Activated T-helper 17 cell treated with anti-CD3 and anti-CD28 coated beads, Interleukin-2, amount 50 U/mL, for 72 hours (primary cell): ENCODE measurements at regions not wholly inside any gene's neighbourhood (a gene's known extent, or its start where the extent isn't known, plus 50 kb on each side); places are given as distances from the start of the nearest gene placed in this dataset.

Source experiments
- ATAC-seq: fragments of 150-1000 bp; cut with Tn5 transposase; replicated peaks from 2 replicates; pipeline ENCODE4 v1.10.0; 2021; ENCODE audit warnings: mild to moderate bottlenecking, moderate library complexity
- H3K27ac Mint-ChIP-seq: one replicate; pipeline ENCODE4 v1.8.0; 2022; ENCODE audit warnings: mixed read lengths
- H3K27me3 Mint-ChIP-seq: one replicate; pipeline ENCODE4 v1.8.0; 2022; ENCODE audit warnings: mixed read lengths
- H3K36me3 Mint-ChIP-seq: one replicate; pipeline ENCODE4 v1.8.0; 2022; ENCODE audit warnings: low read depth, mild to moderate bottlenecking, mixed read lengths
- H3K4me1 Mint-ChIP-seq: one replicate; pipeline ENCODE4 v1.8.0; 2022; ENCODE audit warnings: mixed read lengths
- H3K4me3 Mint-ChIP-seq: one replicate; pipeline ENCODE4 v1.8.0; 2022; ENCODE audit warnings: mild to moderate bottlenecking, mixed read lengths
- H3K9me3 Mint-ChIP-seq: one replicate; pipeline ENCODE4 v1.8.0; 2022; ENCODE audit warnings: mixed read lengths

DNA sequence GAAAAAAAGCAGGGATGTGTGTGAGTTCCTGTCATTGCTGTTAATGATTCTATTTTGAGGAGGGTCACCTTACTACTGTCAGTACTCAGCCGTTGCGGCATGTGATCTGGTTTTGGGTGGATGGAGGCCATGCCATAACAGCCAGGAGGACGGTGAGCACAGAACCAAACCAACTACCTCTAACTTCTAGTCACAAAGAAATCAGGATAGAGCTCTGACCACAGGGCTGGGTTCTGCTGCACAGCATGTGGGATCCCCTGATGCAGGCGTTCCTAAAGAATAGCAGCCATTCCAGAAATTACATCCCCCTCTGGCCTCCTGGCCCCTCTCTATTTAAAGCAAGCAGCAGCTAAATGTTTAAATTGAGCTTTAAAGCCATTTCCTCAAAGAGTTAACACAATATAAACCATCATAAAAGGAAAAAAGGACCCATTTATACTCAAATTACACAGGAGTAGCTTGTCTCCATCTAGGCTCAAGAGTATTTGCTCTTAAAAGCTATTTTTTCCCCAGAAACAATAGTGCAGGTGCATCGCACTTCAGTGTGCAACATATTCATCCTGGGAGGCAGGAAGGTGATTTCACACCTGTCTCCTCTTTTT lies 786.4 kb downstream of the RNF144A start:
- Mint-ChIP-seq H3K9me3 (no peaks in the 10 kb centered on the region), H3K27me3 (no peaks in the 10 kb centered on the region), H3K27ac (no peak overlapping the region), H3K36me3 (no peaks in the 10 kb centered on the region), H3K4me1 (no peaks in the 10 kb centered on the region), H3K4me3 (no peak overlapping the region)
- no peak for ATAC-seq

DNA sequence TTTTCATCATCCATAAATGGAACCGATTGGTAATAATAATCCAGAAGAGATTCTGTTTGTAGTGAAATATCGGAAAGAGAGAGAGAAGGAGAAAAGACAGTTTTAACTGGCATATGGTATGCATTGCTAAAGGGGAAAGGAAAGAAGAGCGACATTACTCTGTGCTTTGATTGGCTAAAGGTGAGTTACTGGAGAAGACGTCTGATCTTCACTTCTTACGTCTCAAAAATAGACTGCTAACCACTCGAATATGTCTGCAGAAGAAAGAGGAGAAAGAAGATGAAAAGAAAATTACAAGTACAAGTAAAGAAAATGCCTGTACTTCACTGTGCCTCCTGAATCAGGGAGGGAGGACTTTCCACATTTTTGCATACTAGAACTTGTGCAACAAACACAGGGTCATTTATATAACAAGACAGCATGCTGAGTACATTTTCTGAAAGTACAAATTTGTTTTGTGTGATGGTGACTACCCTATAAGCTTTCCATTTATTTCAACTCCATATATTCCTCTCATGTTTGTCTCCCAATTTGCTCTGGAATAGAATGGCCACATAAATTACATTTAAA lies 787.2 kb downstream of the RNF144A start:
- Mint-ChIP-seq H3K27me3 (no peaks in the 10 kb centered on the region), H3K9me3 (no peaks in the 10 kb centered on the region), H3K36me3 (no peaks in the 10 kb centered on the region), H3K4me3 (no peak overlapping the region), H3K4me1 (no peaks in the 10 kb centered on the region), H3K27ac (no peak overlapping the region)
- no peak for ATAC-seq

DNA sequence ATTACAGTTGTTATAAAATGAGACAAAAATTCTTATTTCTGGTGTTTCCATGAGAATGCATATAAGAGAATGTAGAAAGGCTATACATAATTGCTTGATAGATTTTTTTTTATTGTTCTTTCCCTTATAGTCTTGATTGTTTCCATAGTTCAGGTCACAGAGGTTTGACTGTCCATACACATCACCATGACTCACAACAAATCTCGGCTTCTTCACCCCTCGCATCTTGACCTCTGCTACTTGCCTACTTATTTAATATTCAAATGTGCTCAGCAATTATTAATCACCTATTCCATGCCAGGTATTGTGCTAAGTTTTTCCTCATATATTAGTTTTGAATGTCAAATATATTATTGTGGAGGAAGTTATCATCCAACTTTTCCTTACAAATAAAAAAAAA lies 789.6 kb downstream of the RNF144A start:
- Mint-ChIP-seq H3K4me3 (no peak overlapping the region), H3K27ac (no peak overlapping the region), H3K36me3 (no peaks in the 10 kb centered on the region), H3K4me1 (peaks cover 7% of the 10 kb centered on the region), H3K9me3 (no peaks in the 10 kb centered on the region), H3K27me3 (no peaks in the 10 kb centered on the region)
- ATAC-seq: no peak

DNA sequence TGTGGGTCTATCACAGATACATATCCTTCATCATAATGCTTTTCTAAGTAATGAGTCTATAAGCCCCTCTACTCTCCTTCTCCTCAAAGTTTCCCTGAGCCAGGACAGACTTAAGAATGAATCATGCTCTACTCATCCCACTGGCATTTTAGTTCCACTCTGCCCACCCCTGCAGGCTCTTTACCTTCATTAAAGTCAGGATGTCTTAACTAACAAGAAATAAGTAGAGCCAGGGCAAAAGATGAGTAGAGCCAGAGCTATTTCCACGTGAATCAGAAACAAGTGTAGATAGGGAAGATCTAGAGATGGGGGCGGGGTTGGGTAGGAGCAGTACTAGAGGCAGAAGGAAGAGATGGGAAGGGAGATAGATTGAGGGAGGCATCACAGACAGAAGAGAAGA lies 790.5 kb downstream of the RNF144A start:
- Mint-ChIP-seq H3K27me3 (peaks cover under 1% of the 10 kb centered on the region), H3K9me3 (peaks cover under 1% of the 10 kb centered on the region), H3K4me3 (no peak overlapping the region), H3K36me3 (no peaks in the 10 kb centered on the region), H3K4me1 (peaks cover 8% of the 10 kb centered on the region), H3K27ac (no peak overlapping the region)
- no peak for ATAC-seq

DNA sequence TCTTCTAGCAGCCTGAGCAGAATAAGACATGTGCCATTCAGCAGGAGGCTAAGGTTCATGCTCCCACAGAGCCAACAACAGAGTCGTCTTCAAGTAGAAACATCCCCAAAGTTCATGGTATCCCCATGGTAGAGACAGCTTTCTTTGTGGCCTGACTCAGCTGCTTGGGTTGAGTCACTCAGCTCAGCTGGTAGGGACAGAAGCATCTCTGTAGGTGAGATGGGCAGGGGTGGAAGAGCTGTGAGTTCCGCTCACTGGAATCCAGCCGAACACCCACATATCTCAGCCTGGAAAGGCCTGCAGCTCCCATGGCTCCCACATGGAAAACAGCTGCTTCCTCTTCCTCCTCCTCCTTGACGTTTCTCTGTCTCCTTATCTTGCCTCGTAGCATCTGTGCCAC lies 792.7 kb downstream of the RNF144A start:
- Mint-ChIP-seq H3K27me3 (peaks cover 8% of the 10 kb centered on the region), H3K9me3 (peaks cover 5% of the 10 kb centered on the region), H3K27ac (no peak overlapping the region), H3K4me1 (peaks cover 10% of the 10 kb centered on the region), H3K36me3 (no peaks in the 10 kb centered on the region), H3K4me3 (no peak overlapping the region)
- ATAC-seq: peak; percentile 89

DNA sequence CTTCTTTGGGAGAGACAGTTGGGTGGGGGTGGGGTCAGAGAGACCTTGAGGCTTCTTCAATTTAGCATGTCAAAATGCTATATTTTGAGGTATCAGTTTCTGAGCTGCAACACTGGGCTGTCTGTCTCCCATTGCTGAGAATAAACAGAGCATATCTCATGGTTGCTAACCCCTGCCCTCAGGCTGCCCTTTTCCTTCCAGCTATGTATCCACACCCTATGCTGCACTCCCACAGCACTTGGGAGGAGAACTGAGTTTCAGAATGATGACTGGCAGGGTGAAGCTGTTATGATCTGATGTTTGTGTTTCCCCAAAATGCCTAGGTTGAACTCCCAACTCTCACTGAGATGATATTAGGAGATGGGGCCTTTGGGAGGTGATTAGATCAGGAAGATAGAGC lies 794.0 kb downstream of the RNF144A start:
- Mint-ChIP-seq H3K4me1 (peaks cover 10% of the 10 kb centered on the region), H3K9me3 (peaks cover 5% of the 10 kb centered on the region), H3K27ac (no peak overlapping the region), H3K27me3 (peaks cover 8% of the 10 kb centered on the region), H3K4me3 (no peak overlapping the region), H3K36me3 (no peaks in the 10 kb centered on the region)
- ATAC-seq: no peak

DNA sequence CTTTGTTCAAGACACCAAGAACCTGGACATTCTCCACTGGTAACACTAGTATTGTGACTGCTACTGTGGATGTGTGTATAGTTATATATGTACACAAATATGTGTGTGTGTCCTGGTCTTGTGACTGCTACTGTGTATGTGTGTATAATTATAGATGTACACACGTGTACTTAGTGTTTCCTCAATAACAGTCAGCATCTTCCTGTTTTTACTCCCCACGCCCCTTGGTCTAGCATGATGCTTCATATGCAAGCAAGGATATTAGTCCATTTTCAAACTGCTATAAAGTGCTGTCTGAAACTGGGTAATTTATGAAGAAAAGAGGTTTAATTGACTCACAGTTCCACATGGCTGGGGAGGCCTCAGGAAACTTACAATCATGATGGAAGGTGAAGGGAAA lies 802.7 kb downstream of the RNF144A start:
- Mint-ChIP-seq H3K9me3 (no peaks in the 10 kb centered on the region), H3K4me1 (peaks cover 6% of the 10 kb centered on the region), H3K27ac (no peak overlapping the region), H3K36me3 (no peaks in the 10 kb centered on the region), H3K4me3 (peak overlapping the region; percentile 18), H3K27me3 (no peaks in the 10 kb centered on the region)
- peak; percentile 12 for ATAC-seq

DNA sequence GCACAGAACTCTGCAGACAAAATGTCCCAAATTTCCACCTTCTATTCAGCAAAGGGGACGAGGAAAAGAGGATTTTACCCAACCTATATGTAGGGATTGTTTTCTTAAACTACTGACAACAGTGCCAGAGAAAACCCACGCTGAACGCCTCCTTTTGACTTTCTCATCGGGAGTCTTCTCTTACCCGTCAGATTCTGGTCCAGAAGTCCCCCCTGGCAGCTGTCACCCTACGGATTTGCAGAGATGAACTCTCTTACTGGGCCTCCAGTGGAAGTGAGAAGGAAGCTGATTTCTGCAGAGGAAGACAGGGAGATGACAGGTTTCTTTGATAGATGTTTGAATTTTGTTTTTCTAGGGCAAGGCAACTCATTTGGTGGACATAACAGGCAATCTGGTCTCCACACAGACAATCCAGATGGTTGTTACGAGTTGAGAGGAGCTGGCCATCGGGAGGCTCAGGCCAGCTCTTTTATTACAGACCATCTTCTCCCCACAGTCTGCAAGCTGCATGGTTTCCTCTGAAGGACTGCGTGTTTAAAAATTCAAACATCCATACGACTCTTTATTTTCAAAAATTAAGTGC lies 804.3 kb downstream of the RNF144A start:
- no peaks in the 10 kb centered on the region for H3K9me3 Mint-ChIP-seq
- H3K4me3 Mint-ChIP-seq: peak overlapping the region; percentile 42
- peaks cover 16% of the 10 kb centered on the region for H3K4me1 Mint-ChIP-seq
- ATAC-seq: no peak
- no peak overlapping the region for H3K27ac Mint-ChIP-seq
- no peaks in the 10 kb centered on the region for H3K27me3 Mint-ChIP-seq
- no peaks in the 10 kb centered on the region for H3K36me3 Mint-ChIP-seq

DNA sequence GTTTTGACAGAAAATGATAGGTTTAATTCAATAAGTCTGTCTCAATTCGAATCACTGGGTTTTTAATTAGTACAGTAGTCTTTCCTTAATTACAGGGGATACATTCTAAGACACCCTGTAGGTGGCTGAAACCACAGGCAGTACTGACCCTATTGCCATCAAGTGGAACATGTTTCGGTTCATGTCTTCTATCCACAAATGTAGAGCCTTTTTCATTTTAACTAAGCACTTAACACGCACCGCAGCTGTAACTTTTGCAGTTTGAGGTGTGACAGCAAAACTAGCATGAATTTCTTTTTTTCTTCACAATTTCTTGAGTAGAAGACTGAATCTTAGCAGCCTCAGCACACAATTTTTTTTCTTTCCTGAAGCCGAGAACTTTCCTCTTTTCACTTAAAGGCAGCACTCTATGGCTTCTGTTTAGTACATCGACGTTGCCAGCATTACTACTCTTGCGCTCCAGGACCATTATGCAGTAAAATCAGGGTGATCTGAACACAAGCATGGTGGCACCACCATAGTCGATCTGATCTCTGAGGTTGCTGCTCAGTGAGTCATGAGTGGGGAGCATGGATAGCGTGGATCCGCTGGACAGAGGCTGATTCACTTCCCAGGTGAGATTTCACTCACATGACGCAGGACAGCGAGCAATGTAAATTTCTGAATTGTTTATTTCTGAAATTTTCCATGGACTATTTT lies 805.1 kb downstream of the RNF144A start:
- Mint-ChIP-seq H3K36me3 (peaks cover 7% of the 10 kb centered on the region), H3K27me3 (no peaks in the 10 kb centered on the region), H3K4me1 (peaks cover 16% of the 10 kb centered on the region), H3K27ac (peak overlapping the region; percentile 26), H3K4me3 (peak overlapping the region; percentile 42), H3K9me3 (no peaks in the 10 kb centered on the region)
- no peak for ATAC-seq

DNA sequence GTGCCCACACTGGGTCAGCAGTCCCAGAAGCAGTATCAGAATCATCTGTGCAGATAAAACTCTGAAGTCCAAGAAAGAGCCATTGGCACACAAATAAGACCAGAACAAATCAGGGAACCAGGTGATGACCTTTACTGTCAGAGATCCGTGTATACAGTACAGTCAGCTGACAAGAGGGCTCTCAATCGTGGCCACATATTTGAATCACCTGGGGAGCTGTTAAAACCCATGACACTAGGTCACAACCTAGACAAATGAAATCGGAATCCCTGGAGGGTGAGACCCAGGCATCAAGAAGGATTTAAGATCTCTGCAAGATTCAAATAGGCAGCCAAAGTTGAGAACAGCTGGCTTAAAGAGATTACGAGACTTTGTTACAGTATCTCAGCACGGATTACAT lies 807.1 kb downstream of the RNF144A start:
- H3K27me3 Mint-ChIP-seq: no peaks in the 10 kb centered on the region
- H3K27ac Mint-ChIP-seq: peak overlapping the region; percentile 49
- H3K4me3 Mint-ChIP-seq: peak overlapping the region; percentile 68
- H3K9me3 Mint-ChIP-seq: no peaks in the 10 kb centered on the region
- peaks cover 22% of the 10 kb centered on the region for H3K36me3 Mint-ChIP-seq
- peaks cover 19% of the 10 kb centered on the region for H3K4me1 Mint-ChIP-seq
- no peak for ATAC-seq

DNA sequence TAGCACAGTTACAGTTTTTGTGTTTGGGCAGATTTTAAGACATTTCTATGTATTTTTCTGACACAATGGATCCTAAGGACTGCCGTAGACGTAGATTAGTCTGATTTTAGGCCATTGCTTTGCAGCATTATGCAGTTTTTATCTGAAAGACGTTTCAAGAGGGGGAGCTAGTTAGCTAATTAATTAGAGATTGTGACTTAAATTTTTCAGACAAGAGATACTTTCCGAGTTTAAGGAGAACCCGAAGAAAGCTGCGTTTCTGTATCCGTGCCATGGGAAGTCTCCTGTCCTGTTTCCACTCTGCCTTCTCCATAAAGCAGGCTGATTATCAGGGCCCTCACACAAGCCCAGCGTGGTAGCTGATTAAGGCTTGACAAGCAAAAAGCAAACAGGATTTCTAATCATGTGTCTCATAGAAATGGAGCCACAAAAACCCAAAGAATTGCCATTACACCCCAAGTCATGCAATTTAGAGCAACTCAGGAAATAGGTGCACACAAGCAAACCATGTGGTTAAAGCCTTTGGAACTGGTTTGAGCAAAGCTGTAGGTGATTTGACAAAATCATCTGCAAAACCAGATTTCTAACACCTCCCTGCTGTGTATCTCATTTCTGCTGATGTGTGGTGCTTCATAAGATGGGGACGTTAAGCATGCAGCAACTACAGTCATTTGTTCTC lies 808.1 kb downstream of the RNF144A start:
- peak; percentile 79 for ATAC-seq
- Mint-ChIP-seq H3K4me3 (peak overlapping the region; percentile 68), H3K9me3 (no peaks in the 10 kb centered on the region), H3K27me3 (no peaks in the 10 kb centered on the region), H3K36me3 (peaks cover 30% of the 10 kb centered on the region), H3K4me1 (peaks cover 22% of the 10 kb centered on the region), H3K27ac (peak overlapping the region; percentile 49)

DNA sequence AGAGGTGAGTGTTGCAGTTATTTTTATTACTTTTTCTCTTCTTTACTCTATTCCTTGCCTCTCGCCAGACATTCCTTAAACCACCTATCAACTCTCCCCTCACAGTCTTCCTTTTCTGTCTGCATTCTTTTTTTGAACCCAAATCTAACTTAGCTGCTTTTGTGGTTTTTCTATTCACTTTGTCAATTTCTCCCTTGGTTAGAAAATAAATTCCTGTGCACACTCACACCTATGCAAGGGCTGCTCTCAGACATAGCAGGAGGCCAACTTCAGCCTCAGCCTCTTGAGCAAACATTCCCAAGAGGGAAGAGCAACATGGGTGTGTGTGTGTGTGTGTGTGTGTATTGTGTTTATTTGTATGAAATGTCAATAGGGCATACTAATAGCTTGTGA lies 808.6 kb downstream of the RNF144A start:
- Mint-ChIP-seq H3K27ac (peak overlapping the region; percentile 49), H3K9me3 (no peaks in the 10 kb centered on the region), H3K4me1 (peaks cover 25% of the 10 kb centered on the region), H3K36me3 (peaks cover 36% of the 10 kb centered on the region), H3K4me3 (peak overlapping the region; percentile 68), H3K27me3 (no peaks in the 10 kb centered on the region)
- no peak for ATAC-seq

DNA sequence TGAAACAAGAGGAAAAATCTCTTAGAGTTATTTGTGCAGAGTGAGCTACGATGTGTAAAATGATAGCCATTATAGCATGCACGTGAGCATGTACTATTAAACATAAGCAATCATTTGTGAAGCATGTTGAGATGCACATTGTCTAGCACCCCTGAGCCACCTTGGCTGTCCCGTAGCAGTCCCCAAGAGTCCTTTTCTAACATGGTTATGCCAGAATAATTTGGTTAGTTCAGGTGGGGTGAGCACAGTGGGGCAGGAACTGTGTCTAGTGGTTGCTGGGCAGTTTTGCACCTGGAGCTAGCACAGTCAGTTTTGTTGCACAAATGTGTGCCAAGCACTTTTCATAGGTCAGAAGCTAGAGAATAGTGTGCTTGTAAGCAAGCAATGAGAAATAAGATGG lies 809.8 kb downstream of the RNF144A start:
- Mint-ChIP-seq H3K9me3 (no peaks in the 10 kb centered on the region), H3K4me1 (peaks cover 27% of the 10 kb centered on the region), H3K4me3 (peak overlapping the region; percentile 68), H3K27ac (peak overlapping the region; percentile 49), H3K27me3 (no peaks in the 10 kb centered on the region), H3K36me3 (peaks cover 40% of the 10 kb centered on the region)
- no peak for ATAC-seq

DNA sequence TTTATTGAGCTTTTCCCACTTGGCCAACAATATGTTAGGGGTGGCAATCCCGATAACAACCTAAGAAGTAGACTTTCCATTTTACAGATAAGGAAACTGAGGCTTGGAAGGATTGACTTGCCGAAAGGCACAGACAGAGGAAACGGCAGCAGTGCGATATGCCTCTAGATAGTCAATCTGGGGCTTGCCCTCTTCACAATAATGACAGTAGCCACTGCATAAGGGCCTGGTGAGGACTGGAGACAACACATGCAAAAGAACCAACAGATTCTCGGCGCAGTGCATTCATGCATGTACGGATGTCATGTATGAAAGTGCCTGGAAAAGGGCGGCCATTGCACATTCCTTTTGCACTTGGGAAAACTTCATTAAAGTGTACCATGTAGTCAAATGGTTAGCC lies 811.2 kb downstream of the RNF144A start:
- Mint-ChIP-seq H3K4me1 (peaks cover 32% of the 10 kb centered on the region), H3K4me3 (peak overlapping the region; percentile 68), H3K27ac (peak overlapping the region; percentile 44), H3K27me3 (no peaks in the 10 kb centered on the region), H3K36me3 (peaks cover 46% of the 10 kb centered on the region), H3K9me3 (no peaks in the 10 kb centered on the region)
- no peak for ATAC-seq
